IMR-90 (cell line): ENCODE measurements at regions not wholly inside any gene's neighbourhood (a gene's known extent, or its start where the extent isn't known, plus 50 kb on each side); places are given as distances from the start of the nearest gene placed in this dataset.

Experiments used
- BHLHE40 ChIP-seq: fragments of 150-350 bp; IDR thresholded peaks from 2 replicates; pipeline ENCODE4 v1.6.1; 2016; ENCODE audit warnings: mild to moderate bottlenecking, low read depth, low read length
- CEBPB ChIP-seq: IDR thresholded peaks from 2 replicates; pipeline ENCODE4 v1.6.1; 2012; ENCODE audit warnings: low read depth, low read length, improper control_type of control experiment
- CTCF ChIP-seq: conservative IDR thresholded peaks from 2 replicates; pipeline ENCODE4 v1.5.1; 2012; ENCODE audit warnings: mild to moderate bottlenecking, low read depth, low read length, improper control_type of control experiment
- ELK1 ChIP-seq: fragments of 150-350 bp; IDR thresholded peaks from 2 replicates; pipeline ENCODE4 v1.6.1; 2016; ENCODE audit warnings: low read depth, mild to moderate bottlenecking, low read length, moderate library complexity, borderline replicate concordance
- FOS ChIP-seq: fragments of 150-350 bp; IDR thresholded peaks from 2 replicates; pipeline ENCODE4 v1.6.1; 2016; ENCODE audit warnings: low read depth, low read length
- MAZ ChIP-seq: IDR thresholded peaks from 2 replicates; pipeline ENCODE4 v1.6.1; 2012; ENCODE audit warnings: low read depth, mild to moderate bottlenecking, low read length, improper control_type of control experiment, moderate library complexity, borderline replicate concordance
- POLR2A ChIP-seq: IDR thresholded peaks from 2 replicates; pipeline ENCODE4 v1.6.1; 2012; ENCODE audit warnings: mild to moderate bottlenecking, low read depth, low read length
- RAD21 ChIP-seq: IDR thresholded peaks from 2 replicates; pipeline ENCODE4 v1.6.1; 2012; ENCODE audit warnings: low read length, improper control_type of control experiment
- RCOR1 ChIP-seq: IDR thresholded peaks from 2 replicates; pipeline ENCODE4 v1.6.1; 2012; ENCODE audit warnings: mild to moderate bottlenecking, low read length, improper control_type of control experiment; ENCODE audit not compliant: insufficient replicate concordance
- USF2 ChIP-seq: fragments of 150-350 bp; IDR thresholded peaks from 2 replicates; pipeline ENCODE4 v1.6.1; 2017; ENCODE audit warnings: mild to moderate bottlenecking, antibody characterized with exemption, low read length, low read depth

- no peak for TF ChIP-seq CTCF
- no peak for TF ChIP-seq BHLHE40
- no peak for TF ChIP-seq ELK1
- TF ChIP-seq USF2: no peak
- no peak for TF ChIP-seq POLR2A
- no peak for TF ChIP-seq FOS
- TF ChIP-seq RAD21: no peak
- TF ChIP-seq CEBPB: no peak
- TF ChIP-seq MAZ: no peak
- no peak for TF ChIP-seq RCOR1
These were observed 176.7 kb upstream of the PPP2R2D start for GRCh38 chr10:131724169-131724545.
